ENCODE measurements at regions not wholly inside any gene's neighbourhood (a gene's known extent, or its start where the extent isn't known, plus 50 kb on each side); places are given as distances from the start of the nearest gene placed in this dataset.

DNA sequence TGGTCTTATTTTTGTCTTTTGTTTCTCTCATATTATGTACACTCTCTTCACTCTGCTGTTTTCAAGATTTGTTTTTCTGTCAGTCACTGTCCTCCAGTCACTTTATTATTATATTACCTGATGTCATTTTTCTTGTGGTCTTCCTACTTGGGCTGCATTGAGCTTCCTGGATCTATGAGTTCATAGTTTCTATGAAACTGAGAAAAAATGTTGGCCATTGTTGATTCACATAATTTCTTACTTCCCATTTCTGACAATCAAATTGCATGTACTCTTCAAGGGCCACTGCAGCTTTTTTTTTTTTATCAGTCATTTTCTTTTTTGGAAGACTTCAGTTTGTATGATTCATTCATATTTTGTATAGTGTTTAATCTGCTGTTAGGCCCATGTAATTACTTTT, 1180.6 kb upstream of the GBE1 start:
- intact Hi-C loops (cut with micrococcal nuclease), result no loop called here

DNA sequence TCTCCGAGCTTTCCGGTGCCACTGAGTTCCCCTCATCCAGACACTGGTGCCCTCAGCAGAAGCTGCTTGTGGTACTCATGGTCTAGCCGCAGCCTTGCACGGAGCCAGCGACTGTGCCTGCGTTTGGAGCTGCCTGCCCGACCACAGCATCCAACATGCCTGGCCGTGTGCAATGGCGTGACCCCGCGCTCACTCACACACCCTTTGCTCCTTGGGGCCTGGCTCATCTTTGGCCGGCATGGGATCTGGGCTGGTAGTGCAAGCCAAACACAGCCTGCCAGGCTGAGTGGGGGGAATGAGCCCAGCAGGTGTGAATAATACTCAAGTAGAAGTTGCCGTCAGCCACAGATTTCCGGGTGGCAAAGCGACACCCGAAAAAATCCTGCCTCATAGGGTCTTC, 1178.7 kb upstream of the GBE1 start:
- intact Hi-C loops (cut with micrococcal nuclease), result no loop called here

DNA sequence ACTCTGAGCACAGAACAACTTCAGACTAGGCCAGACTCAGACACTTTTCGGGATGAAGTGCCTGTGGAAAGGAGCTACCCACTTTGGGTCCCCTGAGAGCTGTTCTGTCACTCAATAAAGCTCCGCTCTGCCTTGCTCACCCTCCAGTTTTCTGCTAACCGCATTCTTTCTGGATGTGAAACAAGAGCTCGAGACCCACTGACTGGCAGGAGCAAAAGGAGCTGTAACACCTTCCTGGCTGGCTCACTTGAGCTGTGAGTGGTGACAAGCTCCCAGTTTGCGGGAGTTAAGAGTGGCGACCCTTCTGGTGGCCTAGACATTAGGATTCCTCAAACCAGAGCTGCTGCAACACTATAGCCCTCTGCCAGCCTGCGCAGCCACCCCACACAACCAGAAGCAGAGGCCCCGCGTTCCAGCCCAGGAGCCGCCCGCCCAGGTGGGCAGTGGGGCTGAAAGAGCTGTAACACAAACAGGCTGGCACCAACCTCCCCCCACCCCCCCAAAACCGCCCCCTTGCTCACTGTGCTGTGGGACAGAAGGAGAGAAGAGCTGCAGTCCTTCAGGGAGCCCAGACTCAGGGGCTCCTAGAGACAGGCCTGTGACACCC, 1178.1 kb upstream of the GBE1 start:
- intact Hi-C loops (cut with micrococcal nuclease), result no loop called here

DNA sequence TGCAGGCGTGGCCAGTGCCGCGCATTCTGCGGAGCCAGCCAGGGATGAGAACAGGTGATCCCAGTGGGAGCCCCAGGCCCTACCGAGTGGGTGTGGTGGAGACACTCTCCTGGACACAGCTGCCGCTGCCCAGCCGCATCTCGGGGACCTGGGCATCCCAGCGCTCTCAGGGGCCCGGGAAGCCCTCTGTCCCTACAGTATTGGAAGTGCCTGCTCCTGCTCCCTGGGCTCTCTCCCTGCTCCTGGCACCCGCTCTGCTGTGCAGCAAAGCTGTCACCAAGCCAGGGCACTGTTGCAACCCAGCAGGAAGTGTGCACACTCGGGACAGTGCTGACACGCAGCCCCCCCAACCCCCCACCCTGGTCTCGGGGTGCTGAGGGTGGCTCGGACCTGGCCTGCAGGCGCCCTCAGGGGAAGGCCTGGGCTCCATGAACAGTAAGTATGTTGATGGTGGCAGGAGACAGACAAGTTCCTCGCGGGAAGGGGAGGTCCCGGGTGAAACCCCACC, 1177.4 kb upstream of the GBE1 start:
- intact Hi-C loops (cut with micrococcal nuclease), result no loop called here

DNA sequence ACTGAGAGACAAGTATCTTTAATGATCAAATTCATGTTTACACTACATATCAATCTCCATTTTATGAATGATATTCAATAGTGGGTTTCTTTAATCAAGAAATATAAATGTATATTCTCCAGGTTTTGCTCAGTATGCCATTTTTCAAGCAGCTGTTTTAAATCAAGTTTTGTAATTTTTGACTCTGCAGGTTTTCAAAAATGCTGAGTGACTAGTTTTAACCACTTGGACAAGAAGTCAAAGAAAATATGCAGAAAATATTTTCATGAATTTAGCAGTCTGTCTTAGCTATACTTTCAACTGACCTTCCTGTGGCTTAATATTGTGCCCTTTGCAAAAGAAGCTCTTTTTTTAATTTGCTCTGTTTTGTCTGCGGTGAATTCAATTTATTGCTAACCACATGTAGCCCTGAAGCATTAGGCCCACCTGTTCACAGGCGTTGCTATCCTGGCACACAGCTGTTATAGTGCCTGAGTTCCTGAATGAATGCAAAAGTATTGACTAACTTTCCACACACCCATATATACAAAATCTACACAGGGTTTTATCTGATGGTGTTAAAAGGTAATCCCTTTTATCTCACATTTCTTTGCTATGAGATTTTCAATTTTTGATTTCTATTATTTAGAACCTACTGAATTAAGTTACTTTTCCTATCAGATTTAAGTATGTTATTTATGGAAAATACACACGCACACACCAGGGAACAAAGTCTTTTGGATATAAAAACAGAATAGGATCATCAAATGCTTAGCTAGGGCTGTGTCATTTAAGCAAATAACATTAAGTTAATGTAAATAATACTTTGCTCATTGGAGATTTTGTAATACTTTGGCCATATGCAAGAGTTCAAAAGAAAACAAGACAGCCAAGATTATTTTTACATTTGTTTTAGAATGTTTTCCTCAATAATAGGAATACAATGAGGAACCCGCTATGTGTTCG, 1166.1 kb upstream of the GBE1 start:
- intact Hi-C loops (cut with micrococcal nuclease), result no loop called here

DNA sequence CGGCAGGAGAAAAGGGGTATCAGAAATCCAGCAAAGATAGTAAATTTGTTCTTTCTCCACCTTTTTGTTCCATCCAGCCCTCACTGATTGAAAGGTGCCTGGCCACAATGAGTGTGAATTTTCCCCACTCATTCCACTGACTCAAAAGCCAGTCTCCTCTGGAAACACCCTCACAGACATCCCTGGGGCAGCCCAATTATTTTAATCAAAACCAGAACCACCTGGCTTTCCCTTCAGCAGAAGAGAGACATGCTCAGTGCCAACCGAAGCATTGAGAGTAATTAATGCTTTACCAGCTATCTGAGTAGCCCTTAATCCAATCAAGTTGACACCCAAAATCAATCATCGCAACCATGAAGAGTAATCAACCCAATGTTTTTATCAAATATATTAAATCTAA, 1129.6 kb upstream of the GBE1 start:
- intact Hi-C loops (cut with micrococcal nuclease), result no loop called here

DNA sequence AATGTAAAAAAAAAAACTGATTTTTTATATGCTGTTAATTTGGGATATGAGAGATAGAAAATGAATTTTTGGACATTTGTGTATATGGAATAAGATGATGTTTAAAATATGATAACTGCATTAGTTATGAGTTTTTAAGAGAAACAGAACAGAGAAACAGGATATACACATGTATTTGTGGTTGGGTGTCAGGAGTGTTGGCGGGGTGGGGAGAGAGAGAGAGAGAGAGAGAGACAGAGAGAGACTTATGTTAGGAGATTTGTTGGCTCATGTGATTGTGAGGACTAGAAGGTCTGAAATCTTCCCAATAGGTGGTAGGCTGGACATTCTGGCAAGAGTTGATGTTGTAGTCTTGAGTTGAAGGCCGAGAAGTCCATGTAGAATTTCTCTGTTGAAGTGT, 1121.6 kb upstream of the GBE1 start:
- intact Hi-C loops (cut with micrococcal nuclease), result no loop called here

DNA sequence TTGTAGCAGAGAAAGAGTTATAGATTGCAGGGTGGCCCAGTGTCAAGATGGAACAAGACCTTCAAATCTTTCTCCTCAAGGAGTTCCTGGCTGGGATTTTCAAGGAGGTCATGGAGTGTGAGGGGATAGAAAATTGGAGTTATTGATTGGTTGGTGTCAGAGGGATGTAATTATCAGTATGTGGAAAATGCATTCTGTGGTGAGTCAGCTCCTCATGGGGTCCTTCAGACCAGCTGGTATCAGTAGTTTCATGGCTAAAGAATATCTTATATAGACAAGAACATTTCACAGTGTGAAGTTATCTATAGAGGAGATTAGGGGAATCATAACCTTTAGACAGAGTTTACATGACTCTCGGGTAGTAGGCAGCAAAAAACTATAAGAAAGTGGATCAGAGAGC, 1114.0 kb upstream of the GBE1 start:
- intact Hi-C loops (cut with micrococcal nuclease), result no loop called here

DNA sequence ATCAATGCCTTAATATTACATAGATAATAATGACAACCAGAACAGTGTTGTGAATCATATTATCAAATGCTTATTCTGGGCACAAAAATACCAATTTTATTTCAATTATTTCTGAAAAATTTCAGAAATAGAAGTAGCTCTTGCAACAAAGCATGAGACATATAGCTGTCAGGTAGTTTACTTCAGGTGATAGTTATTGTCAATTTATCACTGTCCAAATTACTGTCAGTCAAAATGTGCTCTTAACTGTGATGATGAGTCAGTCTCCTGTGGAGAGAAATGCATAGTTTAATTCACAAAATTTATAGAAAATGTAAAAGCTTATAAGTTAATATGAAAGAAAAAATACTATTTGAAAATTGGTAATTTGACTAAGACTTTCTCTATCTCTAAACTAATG, 1078.4 kb upstream of the GBE1 start:
- intact Hi-C loops (cut with micrococcal nuclease), result no loop called here

DNA sequence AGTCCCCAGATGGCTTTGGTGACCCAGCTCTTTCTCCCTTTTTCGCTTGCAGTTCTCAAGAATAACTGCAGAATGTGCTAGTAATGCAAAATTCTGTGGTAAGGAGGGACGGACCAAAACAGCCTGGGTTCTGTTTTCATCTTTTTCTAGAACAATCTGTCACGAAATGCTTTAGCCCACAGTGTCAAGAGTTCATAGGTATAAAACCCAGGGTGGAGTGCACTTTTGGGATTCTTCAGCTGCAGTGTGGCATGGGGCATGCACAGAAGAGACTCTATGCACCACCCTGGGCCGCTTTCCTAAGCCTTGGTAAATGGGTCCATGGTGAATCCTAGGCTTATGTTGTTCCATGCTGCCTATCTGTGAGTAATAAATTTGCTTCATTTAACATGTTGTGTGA, 1072.7 kb upstream of the GBE1 start:
- intact Hi-C loops (cut with micrococcal nuclease), result no loop called here

DNA sequence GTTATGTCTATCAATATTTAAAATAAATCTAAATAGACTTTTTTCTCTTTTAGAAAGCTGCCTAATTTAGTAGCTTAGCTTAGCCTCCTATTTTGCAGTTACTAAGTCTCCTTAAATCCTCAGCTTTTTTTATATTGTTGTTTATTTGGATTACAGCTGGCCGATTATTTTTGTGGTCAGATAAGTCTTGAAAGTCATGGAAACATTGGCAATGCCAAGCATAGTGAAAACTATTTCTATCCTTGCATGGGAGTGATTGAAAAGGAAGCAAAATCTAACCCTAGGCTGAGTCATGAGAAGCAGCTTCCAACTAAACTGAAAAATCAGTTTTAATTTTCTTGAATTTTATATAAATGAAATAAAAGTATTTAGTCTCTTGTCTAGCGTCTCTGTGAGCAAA, 1063.0 kb upstream of the GBE1 start:
- intact Hi-C loops (cut with micrococcal nuclease), result no loop called here

DNA sequence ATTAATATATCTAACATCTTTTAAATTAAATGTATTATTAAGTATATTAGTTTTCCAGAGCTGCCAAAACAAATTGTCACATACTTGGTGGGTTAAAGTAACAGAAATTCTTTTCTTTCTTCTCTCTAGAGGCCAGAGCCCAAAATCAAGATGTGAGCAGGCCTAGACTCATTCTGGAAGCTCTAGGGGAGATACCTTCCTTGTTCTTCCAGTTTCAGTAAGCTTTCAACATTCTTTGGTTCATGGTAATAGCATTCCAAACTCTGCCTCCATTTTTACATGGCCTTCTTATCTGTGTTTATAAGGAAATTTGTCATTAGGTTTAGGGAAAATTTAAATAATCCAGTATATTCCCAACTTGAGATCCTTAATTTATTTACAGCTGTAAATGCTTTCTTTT, 1054.6 kb upstream of the GBE1 start:
- intact Hi-C loops (cut with micrococcal nuclease), result no loop called here

DNA sequence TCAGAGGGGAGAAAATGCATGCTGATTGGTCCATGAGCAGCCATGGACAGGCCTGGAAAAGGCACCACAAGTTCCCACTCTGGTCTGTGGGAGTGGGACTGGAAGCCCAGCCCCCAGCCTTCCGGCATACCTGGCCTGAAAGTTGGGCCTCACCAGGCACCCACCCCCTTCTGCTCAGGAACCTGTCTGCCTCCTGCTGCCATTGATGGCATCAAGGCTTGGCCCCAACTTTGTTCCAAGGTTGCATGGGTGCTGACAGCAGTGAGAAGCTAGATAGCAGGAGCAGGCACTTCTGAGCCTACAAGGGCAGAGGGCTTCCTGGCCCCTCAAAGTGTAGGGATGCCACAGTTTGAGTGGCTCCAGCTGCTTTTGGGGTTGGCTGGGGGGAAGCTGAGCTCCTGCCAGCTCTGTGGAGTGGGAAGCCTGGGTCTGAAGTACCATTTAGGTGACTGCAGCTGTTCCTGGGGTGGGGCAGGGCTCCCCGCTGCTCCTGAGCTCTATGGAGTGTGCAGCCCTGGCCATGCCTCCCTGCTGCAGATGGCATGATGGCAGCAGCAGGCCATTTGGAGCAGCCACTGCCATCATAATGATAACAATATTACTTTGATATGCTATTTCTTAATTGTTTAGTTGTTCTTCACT, 1054.1 kb upstream of the GBE1 start:
- intact Hi-C loops (cut with micrococcal nuclease), result no loop called here

DNA sequence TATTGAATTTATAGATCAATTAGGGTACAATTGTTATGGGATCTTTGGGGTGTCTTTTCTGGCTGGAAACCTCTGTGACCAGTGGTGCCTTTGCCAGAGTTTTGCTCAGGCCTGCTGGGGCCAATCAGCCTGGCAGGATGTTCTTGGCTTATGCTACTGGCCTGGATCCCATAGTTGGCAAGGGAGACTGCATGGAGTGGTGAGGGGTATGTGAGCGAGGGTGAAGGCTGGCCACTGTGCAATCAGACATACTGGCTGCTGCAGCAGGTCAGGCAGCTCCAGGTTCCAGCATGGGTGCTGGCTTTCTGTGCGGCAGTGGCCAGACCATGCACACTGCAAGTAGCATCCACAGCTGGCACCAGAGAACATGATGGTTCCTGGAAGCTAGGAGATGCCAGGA, 1053.2 kb upstream of the GBE1 start:
- intact Hi-C loops (cut with micrococcal nuclease), result no loop called here

DNA sequence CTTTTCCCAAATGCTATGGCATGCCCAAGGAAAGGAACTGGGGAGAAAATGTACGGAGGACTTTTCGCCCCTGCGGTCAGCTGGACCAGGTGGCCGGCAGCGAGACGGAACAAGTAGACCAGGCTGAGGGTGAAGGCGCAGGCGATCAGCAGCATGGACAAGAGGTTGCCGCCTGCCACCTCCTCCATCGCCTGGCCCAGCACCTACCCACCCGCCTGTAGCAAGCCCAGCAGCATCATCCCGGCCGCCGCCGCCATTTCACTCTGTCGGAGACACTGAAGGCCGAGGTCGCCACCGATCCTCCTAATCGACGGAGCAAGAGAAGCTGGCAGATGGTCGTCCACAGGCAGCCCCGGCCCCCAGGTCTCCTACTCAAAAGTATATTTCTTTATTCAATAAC, 1046.3 kb upstream of the GBE1 start:
- intact Hi-C loops (cut with micrococcal nuclease), result no loop called here

DNA sequence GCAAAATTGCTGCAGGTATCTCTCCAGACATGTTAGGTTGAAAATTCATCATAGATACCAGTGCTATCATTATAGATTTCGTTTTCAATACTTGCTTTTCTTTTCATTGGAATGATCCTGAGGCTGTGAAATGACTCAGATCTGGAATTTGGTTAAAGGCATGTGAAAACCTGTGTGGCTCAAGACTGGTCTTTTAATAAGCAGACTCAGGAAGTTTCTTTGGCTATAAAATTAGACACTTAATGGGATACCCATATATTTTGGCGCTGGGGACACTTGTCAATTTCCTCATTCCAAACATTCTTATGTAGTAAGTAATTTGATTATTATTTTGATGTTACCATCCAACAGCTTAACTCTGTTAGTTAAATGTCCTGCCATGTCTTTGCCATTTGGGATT, 1041.1 kb upstream of the GBE1 start:
- intact Hi-C loops (cut with micrococcal nuclease), result no loop called here

DNA sequence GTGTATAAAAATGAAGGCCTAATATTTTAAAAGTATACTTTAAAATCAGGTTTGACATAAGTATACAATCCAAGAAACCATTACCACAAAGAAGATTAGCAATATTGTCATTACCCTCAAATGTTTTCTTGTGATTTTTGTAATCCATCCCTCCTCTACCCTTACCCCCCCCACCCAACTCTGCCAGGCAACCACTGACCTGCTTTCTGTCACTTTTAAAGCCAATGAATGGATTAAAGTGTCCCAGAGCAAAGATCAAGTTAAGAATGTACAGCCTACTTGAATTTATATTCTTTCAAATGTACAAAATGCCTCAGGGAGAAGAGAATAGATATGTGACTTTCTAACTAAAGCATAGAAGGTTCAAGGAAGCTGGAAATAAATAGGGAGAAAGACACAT, 1038.8 kb upstream of the GBE1 start:
- intact Hi-C loops (cut with micrococcal nuclease), result no loop called here

DNA sequence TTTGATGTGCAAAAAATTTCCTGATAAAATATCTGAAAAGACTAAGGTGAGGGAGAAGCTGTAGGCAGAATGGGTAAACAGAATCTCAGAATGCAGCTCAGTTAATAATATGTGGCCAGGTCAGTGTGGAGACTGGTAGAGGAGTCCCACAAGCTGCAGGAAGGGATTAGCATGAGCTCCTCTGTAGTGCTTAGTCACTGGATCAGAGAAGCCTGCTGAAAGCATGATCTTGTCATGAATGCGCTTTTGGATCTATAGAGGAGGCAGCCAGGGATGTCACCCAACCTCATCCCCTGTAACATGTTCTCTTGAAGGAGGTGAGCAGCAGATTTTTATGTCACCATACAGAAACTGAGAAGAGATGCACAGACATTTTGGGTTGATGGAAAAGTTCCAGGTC, 1035.3 kb upstream of the GBE1 start:
- intact Hi-C loops (cut with micrococcal nuclease), result no loop called here

DNA sequence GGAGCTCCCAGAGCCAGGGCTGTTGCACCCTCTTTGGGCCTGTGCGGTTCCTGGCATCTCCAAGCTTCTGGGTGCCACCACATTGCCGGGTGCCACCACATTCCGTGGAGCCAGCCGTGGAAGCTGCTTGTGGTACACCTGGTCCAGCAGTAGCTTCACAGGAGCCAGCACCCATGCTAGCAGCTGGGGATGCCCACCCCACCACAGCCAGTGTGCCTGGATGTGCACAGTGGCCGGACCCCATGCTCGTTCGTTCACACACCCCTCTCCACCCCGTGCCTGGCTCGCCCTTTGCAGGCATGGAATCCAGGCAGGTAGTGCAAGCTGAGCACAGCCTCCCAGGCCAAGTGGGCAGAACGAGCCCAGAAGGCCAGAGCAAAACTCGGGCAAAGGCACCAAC, 1029.8 kb upstream of the GBE1 start:
- intact Hi-C loops (cut with micrococcal nuclease), result no loop called here

DNA sequence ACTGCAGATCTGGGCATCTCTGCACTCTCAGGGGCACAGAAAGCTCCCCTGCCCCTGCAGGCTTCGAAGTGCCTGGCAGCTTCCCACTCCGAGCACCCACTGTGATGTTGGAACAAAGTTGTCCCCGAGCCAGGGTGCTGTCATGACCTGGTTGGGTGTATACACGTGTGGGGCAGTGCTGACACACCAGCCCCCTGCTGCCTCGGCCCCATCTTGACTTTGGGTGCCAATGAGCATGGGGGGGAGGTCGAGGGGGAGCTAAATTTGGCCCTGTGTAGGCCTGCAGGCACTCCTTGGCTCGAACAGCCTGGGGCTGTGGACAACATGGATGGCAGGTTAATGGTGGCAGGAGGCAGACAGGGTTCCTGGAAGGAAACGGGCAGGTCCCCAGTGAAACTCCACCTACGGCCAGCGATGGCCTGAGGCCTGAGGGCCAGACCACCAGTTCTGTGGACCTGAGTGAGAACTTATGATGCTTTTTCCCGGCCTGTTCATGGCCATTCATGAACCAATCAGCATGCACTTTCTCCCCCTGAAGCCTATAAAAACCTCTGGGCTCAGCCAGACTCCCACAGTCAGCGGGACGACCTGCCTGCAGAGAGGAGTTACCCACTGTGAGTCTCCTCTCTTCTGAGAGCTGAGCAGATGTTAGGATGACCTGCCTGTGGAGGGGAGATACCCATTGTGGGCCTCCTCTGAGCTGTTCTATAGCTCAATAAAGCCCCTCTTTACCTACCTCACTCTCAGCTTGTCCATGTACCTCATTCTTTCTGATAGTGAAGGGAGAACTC, 1029.1 kb upstream of the GBE1 start:
- intact Hi-C loops (cut with micrococcal nuclease), result no loop called here

DNA sequence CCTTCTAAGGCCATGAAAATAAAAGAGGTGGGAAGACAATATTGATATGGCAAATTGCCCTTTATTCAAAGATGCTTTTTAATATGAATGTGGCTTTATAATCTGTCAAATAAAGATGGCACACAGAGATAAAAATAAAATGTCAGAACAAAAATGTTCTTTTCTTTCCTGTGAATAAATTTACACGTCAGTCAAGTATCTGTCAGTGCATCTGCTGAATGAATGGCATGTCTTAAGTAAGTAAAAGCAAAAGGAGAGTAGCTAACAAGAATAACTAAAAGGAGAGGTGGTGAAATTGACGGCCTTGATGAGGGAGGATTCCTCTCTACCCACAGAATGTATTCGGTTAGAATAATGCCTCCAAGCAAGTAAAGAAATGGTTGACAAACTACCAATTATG, 1021.7 kb upstream of the GBE1 start:
- intact Hi-C loops (cut with micrococcal nuclease), result no loop called here

DNA sequence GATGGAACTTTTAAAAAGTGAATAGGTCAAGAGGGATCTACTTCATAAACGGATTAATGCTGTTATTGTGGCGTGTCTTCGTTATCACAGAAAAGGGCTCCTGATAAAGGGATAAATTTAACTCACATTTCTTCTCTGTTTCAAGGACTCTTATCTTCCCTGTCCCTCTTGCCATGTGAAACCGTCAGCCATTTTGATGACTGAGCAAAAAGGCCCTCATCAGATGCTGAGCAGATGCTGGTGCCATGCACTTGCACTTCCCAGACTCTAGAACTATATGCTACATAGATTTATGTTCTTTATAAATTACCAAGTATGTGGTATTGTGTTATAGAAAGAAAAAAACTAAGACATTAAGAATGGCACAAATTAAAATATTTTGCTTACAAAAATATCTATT, 1011.8 kb upstream of the GBE1 start:
- intact Hi-C loops (cut with micrococcal nuclease), result no loop called here

All from T-helper 2 cell treated with Interferon-gamma antibody and Interleukin-4, amounts not matched to agents 100 ng/mL and 5 ng/mL, for 36 hours (primary cell).